ENCODE measurements at regions not wholly inside any gene's neighbourhood (a gene's known extent, or its start where the extent isn't known, plus 50 kb on each side); places are given as distances from the start of the nearest gene placed in this dataset.

GRCh38 chr15:100703032-100703578, 100.7 kb downstream of the ASB7 start:
- FAIRE-seq (no peak), DNase-seq (ENCODE audit: insufficient read length) (peak; percentile 42)
- TF ChIP-seq POLR2AphosphoS5 (IDR thresholded peaks at IDR 0.05; ENCODE audit: low read depth, low read length) = peak; percentile 51; the same call in 1 of the 2 replicates
- TF ChIP-seq TAF1 (IDR thresholded peaks at IDR 0.05; ENCODE audit: borderline replicate concordance, low read depth, low read length) = no peak

DNA sequence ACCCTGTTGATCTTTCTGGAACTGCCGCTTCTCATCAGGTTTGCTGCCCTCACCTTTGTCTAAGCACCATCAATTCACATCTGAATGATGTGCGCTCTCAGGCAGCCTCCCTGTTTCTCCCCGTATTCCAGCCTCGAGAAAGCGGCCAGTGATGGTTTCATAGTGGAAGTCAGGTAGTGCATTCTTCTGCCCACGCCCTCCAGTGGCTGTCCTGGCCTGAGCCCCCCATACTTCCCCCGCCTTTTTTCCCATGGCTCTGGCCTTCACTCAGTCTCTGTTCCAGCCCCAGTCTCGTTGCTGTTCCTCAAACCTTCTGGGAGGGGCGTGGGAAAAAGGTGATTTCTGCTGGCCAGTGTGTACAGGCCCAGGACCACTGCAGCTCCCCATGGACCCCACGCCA, 101.3 kb downstream of the ASB7 start:
- no peak for TF ChIP-seq POLR2A (IDR thresholded peaks at IDR 0.05; ENCODE audit: low read depth, low read length)
- no peak for TF ChIP-seq TAF1 (IDR thresholded peaks at IDR 0.05; ENCODE audit: borderline replicate concordance, low read depth, low read length)
- TF ChIP-seq POLR2AphosphoS5 (IDR thresholded peaks at IDR 0.05; ENCODE audit: low read depth, low read length) = no peak
- DNase-seq (ENCODE audit: insufficient read length) (no peak), FAIRE-seq (no peak)

DNA sequence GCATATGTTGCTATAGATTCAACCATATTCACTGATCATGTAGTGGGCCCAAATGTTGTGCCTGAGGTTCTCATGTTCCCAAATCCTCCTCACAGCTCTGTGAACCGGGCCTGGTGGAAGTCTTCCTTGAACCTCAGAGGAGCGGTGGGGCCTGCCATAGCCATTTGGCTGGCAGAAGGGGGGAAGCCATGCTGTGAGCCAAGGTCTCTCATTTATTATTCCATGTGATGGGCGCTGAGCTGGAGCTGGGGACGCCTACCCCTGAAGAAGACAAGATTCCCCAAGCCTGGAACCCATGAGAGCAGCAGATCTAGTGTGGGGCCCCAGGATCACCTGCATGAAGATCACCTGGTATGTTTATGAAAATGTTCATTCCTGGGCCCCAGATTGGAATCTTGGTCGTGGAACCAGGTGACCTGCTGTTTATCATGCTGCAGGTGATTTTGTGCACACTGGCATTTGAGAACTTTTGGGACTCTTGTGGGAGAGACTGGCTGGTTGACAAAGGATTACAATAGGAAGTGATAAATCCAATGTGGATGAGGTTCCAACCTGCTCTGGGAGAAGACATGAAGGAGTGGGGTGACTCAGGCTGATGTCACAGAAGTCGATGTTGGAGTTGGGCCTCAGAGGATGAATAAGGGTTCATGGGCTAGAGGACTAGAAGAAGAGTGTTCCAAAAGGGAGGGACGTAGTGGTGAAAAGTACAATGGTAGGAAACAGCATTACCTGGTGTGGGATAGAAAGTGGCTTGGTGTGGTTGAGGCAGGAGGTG, 102.1 kb downstream of the ASB7 start:
- TF ChIP-seq TAF1 (IDR thresholded peaks at IDR 0.05; ENCODE audit: borderline replicate concordance, low read depth, low read length) = no peak
- FAIRE-seq = no peak

DNA sequence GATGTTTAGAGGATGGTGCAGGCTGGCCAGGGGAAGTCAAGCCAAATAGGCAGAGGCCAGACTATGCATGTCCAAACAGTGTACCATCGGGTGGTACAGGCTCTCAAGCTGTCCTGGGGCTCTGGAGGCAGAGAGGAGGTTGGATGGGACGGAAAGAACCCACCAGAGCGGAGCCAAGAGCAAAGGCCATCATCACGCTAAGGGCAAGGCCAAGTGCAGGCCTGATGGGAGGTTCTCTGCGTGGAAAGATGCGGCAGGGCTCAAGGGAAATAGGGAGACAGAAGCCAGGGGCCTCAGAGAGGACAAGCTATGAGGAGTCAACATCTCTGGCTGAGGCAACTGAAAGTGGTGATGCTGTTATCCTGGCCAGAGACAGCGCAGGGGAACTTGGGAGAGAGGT, 102.7 kb downstream of the ASB7 start:
- TF ChIP-seq POLR2AphosphoS5 (IDR thresholded peaks at IDR 0.05; ENCODE audit: low read depth, low read length) = no peak
- TF ChIP-seq TAF1 (IDR thresholded peaks at IDR 0.05; ENCODE audit: borderline replicate concordance, low read depth, low read length) = no peak
- no peak for TF ChIP-seq POLR2A (IDR thresholded peaks at IDR 0.05; ENCODE audit: low read depth, low read length)
- FAIRE-seq = no peak
- no peak for DNase-seq (ENCODE audit: insufficient read length)

More for the DNA sequence above, 102.1 kb downstream of the ASB7 start:
- no peak for DNase-seq (ENCODE audit: insufficient read length)

DNA sequence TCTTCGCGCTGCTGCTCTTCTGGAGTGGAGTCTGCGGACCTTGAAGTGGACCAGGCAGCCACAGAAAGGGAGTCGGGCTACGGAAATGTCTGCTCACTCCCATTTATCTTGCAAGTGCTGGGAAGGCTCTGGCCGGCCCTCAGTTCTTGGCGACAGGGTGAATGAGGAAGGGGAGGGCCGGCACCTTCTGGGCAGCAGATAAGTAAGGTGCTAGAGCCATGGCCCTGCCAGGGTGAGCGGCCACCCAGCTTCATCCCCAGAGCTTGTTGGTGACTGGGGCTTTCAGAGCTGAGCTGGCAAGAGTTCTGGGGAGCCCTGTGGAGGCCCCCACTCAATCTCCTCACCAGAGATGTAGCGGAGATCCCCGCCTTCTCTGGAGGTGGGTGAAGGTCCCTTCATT, 103.5 kb downstream of the ASB7 start:
- FAIRE-seq (no peak), DNase-seq (ENCODE audit: insufficient read length) (no peak)
- TF ChIP-seq POLR2A (IDR thresholded peaks at IDR 0.05; ENCODE audit: low read depth, low read length) = no peak
- no peak for TF ChIP-seq POLR2AphosphoS5 (IDR thresholded peaks at IDR 0.05; ENCODE audit: low read depth, low read length)
- TF ChIP-seq TAF1 (IDR thresholded peaks at IDR 0.05; ENCODE audit: borderline replicate concordance, low read depth, low read length) = no peak

DNA sequence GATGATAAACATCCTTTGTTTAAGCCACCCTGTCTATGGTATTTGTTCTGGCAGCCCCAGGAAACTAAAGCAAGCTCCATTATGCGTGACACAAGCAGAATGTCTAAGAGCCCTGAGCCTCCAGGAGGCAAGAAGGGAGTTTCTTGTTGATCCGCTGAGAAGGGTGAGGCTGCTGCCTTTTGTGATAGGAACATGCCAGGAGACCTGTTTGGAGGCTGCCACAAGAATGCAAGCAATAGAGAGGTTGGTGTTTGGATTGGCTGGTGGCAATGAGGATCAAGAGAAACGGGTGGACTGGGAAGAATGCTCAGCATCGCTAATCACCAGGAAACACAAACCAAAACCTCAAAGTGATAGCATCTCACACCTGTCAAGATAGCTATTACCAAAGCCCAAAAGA, 104.8 kb downstream of the ASB7 start:
- FAIRE-seq (no peak), DNase-seq (ENCODE audit: insufficient read length) (no peak)
- TF ChIP-seq POLR2AphosphoS5 (IDR thresholded peaks at IDR 0.05; ENCODE audit: low read depth, low read length) (no peak), TAF1 (IDR thresholded peaks at IDR 0.05; ENCODE audit: borderline replicate concordance, low read depth, low read length) (no peak), POLR2A (IDR thresholded peaks at IDR 0.05; ENCODE audit: low read depth, low read length) (no peak)

GRCh38 chr15:100708916-100709315, 106.5 kb downstream of the ASB7 start:
- no peak for TF ChIP-seq POLR2A (IDR thresholded peaks at IDR 0.05; ENCODE audit: low read depth, low read length)
- no peak for TF ChIP-seq POLR2AphosphoS5 (IDR thresholded peaks at IDR 0.05; ENCODE audit: low read depth, low read length)
- TF ChIP-seq TAF1 (IDR thresholded peaks at IDR 0.05; ENCODE audit: borderline replicate concordance, low read depth, low read length) = no peak
- FAIRE-seq (no peak), DNase-seq (ENCODE audit: insufficient read length) (no peak)

GRCh38 chr15:100710222-100710621, 107.8 kb downstream of the ASB7 start:
- DNase-seq (ENCODE audit: insufficient read length) (no peak), FAIRE-seq (peak; percentile 71)
- no peak for TF ChIP-seq POLR2AphosphoS5 (IDR thresholded peaks at IDR 0.05; ENCODE audit: low read depth, low read length)
- TF ChIP-seq POLR2A (IDR thresholded peaks at IDR 0.05; ENCODE audit: low read depth, low read length) = no peak
- no peak for TF ChIP-seq TAF1 (IDR thresholded peaks at IDR 0.05; ENCODE audit: borderline replicate concordance, low read depth, low read length)

DNA sequence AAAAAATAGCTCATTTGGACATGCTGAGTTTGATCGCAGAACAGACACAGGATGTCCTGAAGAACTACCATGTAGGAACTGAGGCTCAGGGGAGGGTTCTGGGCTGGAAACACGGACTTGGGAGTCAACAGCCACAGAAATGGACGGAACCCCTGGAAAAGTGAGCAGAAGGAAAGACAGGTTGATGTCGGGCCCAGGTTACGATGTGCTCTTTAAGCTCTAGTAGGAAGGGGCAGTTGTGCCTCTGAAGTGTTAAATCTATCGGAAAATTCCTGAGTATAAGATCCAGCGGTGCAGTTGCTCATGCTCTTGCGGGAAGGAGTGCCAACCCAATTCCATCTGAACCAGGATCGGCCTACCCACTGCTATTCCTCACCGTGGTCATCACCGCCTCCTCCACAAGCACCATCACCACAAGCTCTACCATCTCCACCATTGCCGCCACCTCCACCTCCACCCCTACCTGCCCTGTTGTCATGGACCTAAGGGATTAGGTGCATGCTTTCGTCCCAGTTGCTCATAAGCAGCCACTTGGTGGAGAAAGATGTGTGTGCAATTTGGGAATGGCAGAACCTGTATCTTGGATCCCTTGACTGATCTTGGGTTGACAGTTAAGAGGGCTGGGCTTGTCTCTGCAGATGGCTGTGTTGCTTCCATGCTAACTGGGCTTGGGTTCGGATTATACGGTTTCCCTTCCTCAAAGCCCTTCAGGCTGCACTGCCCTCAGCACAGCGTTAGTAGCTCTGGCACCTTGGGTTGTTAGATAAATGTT, 108.5 kb downstream of the ASB7 start:
- FAIRE-seq = no peak
- no peak for TF ChIP-seq TAF1 (IDR thresholded peaks at IDR 0.05; ENCODE audit: borderline replicate concordance, low read depth, low read length)
- no peak for TF ChIP-seq POLR2A (IDR thresholded peaks at IDR 0.05; ENCODE audit: low read depth, low read length)
- no peak for TF ChIP-seq POLR2AphosphoS5 (IDR thresholded peaks at IDR 0.05; ENCODE audit: low read depth, low read length)
- DNase-seq (ENCODE audit: insufficient read length) = no peak

DNA sequence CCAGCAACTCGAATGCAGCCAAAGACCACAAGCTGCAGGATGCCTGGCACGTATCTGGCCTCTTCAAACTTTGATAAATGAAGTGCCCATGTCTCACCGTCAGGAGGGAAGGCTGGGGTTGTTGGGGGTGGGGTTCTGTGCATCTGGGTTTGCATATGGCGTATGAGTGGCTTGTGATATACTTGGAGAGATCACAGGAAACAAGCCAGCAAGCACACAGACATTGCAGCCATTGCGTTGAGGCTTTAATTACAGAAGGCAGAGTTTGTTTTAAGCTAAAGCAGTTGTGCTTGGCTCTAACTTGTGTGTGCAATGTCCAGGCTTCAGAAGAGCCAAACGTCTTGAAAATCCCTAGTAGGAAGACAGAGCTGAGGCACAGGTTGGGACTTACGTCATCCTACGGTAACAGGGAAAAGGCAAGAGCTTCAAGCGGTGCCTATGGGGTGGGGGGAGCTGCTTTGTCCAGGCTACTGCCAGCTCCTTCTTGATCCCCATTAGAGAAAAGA, 109.2 kb downstream of the ASB7 start:
- FAIRE-seq (no peak), DNase-seq (ENCODE audit: insufficient read length) (no peak)
- TF ChIP-seq POLR2A (IDR thresholded peaks at IDR 0.05; ENCODE audit: low read depth, low read length) (no peak), TAF1 (IDR thresholded peaks at IDR 0.05; ENCODE audit: borderline replicate concordance, low read depth, low read length) (no peak), POLR2AphosphoS5 (IDR thresholded peaks at IDR 0.05; ENCODE audit: low read depth, low read length) (no peak)

DNA sequence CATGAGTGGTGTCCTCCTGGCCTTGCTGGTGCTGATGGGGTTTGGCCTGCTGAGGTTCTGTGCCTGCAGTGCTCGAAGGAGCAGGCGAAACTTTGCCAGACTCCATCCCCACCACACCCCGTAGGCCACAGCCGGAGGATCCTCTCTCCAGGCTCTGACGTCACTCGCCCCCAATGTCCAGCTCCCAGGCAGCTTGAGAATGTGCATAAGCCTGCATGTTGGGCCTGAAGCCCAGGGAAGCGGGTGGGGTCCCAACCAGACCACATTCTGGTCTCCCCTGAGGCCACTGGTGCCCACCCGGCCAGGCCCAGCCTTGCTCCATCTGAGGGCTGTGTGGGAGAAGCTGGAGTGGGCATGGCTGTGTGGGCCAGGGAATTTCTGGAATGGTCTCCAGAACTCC, 109.8 kb downstream of the ASB7 start:
- FAIRE-seq = no peak
- DNase-seq (ENCODE audit: insufficient read length) = no peak

More for the DNA sequence above, 109.8 kb downstream of the ASB7 start:
- TF ChIP-seq POLR2AphosphoS5 (IDR thresholded peaks at IDR 0.05; ENCODE audit: low read depth, low read length) (no peak), POLR2A (IDR thresholded peaks at IDR 0.05; ENCODE audit: low read depth, low read length) (no peak), TAF1 (IDR thresholded peaks at IDR 0.05; ENCODE audit: borderline replicate concordance, low read depth, low read length) (no peak)
